Fibroblast of lung (primary cell): ENCODE measurements at regions not wholly inside any gene's neighbourhood (a gene's known extent, or its start where the extent isn't known, plus 50 kb on each side); places are given as distances from the start of the nearest gene placed in this dataset.
A peak's percentile ranks its signal among the peaks of the same experiment; 100 is the strongest.
"Not testable (repeated sequence)": the region's sequence is repeated elsewhere in the genome, so short reads cannot be mapped to it uniquely, and the experiment has no call there.

Experiments
- DNase-seq, 2 donors: peaks; one replicate each; pipeline versions ENCODE4 v3.0.0 to v3.0.0-alpha.2; 2010; ENCODE audit warnings: low read depth in 2 of 2
- H2AFZ ChIP-seq: 2 replicates; pipeline ENCODE4 v1.5.1; 2012; ENCODE audit warnings: low read length, control low read depth, inconsistent platforms
- H3K27ac ChIP-seq: 2 replicates; pipeline ENCODE4 v1.5.1; 2011; ENCODE audit warnings: low read length, control low read depth; ENCODE audit not compliant: insufficient read depth
- H3K27me3 ChIP-seq: 2 replicates; pipeline ENCODE4 v1.5.1; 2011; ENCODE audit warnings: mild to moderate bottlenecking, low read length; ENCODE audit not compliant: control insufficient read depth, insufficient read depth
- H3K36me3 ChIP-seq: 2 replicates; pipeline ENCODE4 v1.5.1; 2011; ENCODE audit warnings: low read length; ENCODE audit not compliant: control insufficient read depth, insufficient read depth
- H3K4me1 ChIP-seq: 2 replicates; pipeline ENCODE4 v1.5.1; 2011; ENCODE audit warnings: low read length; ENCODE audit not compliant: control insufficient read depth, insufficient read depth; ENCODE audit errors: extremely low read depth
- H3K4me2 ChIP-seq: 2 replicates; pipeline ENCODE4 v1.5.1; 2011; ENCODE audit warnings: low read length, control low read depth; ENCODE audit not compliant: insufficient read depth; ENCODE audit errors: extremely low read depth
- H3K4me3 ChIP-seq, 4 experiments: fragments of 200-600 bp in 1 of 4; sonication (generic) in 1 of 4; replicated peaks in 1 of 4; 2 replicates each; pipeline ENCODE4 v1.5.1; 2011 to 2016; ENCODE audit warnings: low read length in 4 of 4, low read depth in 3 of 4, mild to moderate bottlenecking in 3 of 4, control low read depth in 2 of 4, inconsistent platforms in 1 of 4, mixed read lengths in 1 of 4; ENCODE audit not compliant: insufficient read depth in 1 of 4; ENCODE audit errors: control extremely low read depth in 1 of 4
- H3K79me2 ChIP-seq: 2 replicates; pipeline ENCODE4 v1.5.1; 2012; ENCODE audit warnings: mild to moderate bottlenecking, low read length, inconsistent platforms; ENCODE audit not compliant: control insufficient read depth, insufficient read depth
- H3K9ac ChIP-seq: 2 replicates; pipeline ENCODE4 v1.5.1; 2011; ENCODE audit warnings: mild to moderate bottlenecking, low read length, control low read depth; ENCODE audit not compliant: insufficient read depth
- H3K9me3 ChIP-seq: 2 replicates; pipeline ENCODE4 v1.5.1; 2012; ENCODE audit warnings: low read depth, low read length; ENCODE audit not compliant: control insufficient read depth, insufficient read depth
- H4K20me1 ChIP-seq: 2 replicates; pipeline ENCODE4 v1.5.1; 2011; ENCODE audit warnings: low read length; ENCODE audit not compliant: control insufficient read depth, insufficient read depth; ENCODE audit errors: extremely low read depth
- EZH2 ChIP-seq: IDR thresholded peaks from 2 replicates; pipeline ENCODE4 v1.5.1; 2012; ENCODE audit warnings: low read length, control low read depth, mild to moderate bottlenecking; ENCODE audit errors: missing control alignments
- TF ChIP-seq, protein P1 (sequence below), 2 donors: IDR thresholded peaks in 1 of 2; conservative IDR thresholded peaks in 1 of 2; 1 replicate in 1 of 2; 2 replicates in 1 of 2; pipeline ENCODE4 v1.5.1; 2011 to 2012; ENCODE audit warnings: low read length in 2 of 2, control low read depth in 1 of 2, inconsistent platforms in 1 of 2, low read depth in 1 of 2, mild to moderate bottlenecking in 1 of 2

DNA sequence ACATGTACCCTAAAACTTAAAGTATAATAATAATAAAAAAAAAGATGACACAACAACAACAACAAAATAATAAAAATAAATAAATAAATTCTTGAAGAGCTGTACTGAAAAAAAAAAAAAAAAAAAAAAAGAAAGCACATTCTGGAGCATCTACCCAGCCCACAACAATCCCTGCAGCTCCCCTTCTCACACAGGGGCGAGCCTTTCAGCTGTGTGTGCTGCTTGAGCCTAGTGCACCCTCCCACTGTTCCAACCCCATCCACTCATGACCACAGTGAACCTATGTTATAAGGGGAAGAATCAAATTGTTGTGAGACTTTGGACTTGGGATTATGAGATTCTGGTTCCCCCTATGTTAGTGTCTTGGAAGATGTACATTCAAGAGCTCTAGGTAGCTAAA is 161.5 kb upstream of the JADE1 start:
- no peak overlapping the region for H2AFZ ChIP-seq
- no peaks in the 10 kb centered on the region for H3K9me3 ChIP-seq
- H3K4me3 ChIP-seq = no peak overlapping the region
- H3K79me2 ChIP-seq = no peaks in the 10 kb centered on the region
- H3K4me1 ChIP-seq = peaks cover 6% of the 10 kb centered on the region
- DNase-seq = no peak
- no peak overlapping the region for H3K9ac ChIP-seq
- no peak overlapping the region for H3K27ac ChIP-seq
- no peaks in the 10 kb centered on the region for H4K20me1 ChIP-seq
- TF ChIP-seq, protein P1, sequence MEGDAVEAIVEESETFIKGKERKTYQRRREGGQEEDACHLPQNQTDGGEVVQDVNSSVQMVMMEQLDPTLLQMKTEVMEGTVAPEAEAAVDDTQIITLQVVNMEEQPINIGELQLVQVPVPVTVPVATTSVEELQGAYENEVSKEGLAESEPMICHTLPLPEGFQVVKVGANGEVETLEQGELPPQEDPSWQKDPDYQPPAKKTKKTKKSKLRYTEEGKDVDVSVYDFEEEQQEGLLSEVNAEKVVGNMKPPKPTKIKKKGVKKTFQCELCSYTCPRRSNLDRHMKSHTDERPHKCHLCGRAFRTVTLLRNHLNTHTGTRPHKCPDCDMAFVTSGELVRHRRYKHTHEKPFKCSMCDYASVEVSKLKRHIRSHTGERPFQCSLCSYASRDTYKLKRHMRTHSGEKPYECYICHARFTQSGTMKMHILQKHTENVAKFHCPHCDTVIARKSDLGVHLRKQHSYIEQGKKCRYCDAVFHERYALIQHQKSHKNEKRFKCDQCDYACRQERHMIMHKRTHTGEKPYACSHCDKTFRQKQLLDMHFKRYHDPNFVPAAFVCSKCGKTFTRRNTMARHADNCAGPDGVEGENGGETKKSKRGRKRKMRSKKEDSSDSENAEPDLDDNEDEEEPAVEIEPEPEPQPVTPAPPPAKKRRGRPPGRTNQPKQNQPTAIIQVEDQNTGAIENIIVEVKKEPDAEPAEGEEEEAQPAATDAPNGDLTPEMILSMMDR (conservative IDR thresholded peaks at IDR 0.05 in 1 of 2, IDR thresholded peaks at IDR 0.05 in 1 of 2; ENCODE audit: low read depth in 1 of 2, low read length in 2 of 2) = no peak
- no peak for TF ChIP-seq EZH2
- H3K27me3 ChIP-seq = no peaks in the 10 kb centered on the region
- H3K4me2 ChIP-seq = no peak overlapping the region
- H3K36me3 ChIP-seq = no peaks in the 10 kb centered on the region

DNA sequence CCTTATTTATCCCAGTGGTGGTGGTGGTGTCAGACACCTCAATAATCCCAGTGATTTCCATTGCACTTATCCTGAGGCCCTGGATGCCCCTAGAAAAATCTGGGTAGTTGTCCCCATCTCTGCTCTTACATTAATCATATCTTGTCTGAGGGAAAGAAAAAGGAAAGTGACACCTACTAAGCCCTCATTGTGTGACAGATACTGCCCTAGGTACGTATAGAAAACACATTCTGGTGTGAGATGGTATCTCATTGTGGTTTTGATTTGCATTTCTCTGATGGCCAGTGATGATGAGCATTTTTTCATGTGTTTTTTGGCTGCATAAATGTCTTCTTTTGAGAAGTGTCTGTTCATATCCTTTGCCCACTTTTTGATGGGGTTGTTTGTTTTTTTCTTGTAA is 162.6 kb upstream of the JADE1 start:
- H3K9ac ChIP-seq, H3K36me3 ChIP-seq, H3K4me2 ChIP-seq, H3K27ac ChIP-seq, H3K27me3 ChIP-seq, H3K79me2 ChIP-seq, DNase-seq, H2AFZ ChIP-seq, H3K9me3 ChIP-seq, H3K4me1 ChIP-seq, H3K4me3 ChIP-seq, H4K20me1 ChIP-seq: not testable (repeated sequence)

DNA sequence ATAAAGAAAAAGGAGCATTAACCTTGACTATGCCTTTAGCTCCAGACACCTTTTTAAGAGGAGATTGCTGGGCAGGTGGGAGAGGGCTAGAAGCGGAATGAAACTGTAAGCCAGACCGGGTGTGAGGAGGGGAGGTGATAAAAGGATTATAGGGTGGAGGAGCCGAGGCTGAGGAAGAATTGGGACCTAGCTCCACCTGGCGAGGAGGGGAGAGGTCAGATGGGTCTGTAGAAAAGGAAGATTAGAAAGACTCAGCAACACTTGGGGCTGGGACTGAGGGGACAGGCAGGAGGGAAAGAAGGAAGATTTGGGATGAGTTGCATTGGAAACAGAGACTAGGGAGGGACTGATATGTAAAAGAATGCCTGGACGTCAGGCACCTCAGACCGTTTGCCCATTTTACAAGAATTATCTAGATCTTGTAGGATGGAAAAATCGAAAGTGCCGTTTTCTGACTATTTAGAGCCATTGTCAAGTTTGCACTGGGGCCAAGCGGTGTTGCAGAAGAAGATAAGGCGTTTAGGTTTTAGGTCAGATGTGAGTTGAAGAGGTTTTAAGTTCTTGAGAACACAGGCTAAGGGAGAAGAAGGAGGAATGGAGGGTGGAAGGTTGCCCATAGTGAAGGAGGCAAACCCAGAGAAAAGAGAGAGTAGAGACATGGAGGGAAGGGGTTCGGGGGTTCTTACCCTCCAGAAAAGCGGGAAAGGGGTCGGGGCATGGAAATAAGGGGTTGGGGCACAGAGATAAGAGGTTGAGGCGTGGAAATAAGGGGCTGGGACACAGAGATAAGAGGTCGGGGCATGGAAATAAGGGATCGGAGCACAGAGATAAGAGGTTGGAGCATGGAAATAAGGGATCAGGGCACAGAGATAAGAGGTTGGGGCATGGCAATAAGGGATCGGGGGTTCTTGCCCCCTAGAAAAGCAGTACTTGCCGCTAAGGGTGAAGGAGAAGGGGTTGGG is 164.5 kb upstream of the JADE1 start:
- not testable (repeated sequence) for H4K20me1 ChIP-seq

DNA sequence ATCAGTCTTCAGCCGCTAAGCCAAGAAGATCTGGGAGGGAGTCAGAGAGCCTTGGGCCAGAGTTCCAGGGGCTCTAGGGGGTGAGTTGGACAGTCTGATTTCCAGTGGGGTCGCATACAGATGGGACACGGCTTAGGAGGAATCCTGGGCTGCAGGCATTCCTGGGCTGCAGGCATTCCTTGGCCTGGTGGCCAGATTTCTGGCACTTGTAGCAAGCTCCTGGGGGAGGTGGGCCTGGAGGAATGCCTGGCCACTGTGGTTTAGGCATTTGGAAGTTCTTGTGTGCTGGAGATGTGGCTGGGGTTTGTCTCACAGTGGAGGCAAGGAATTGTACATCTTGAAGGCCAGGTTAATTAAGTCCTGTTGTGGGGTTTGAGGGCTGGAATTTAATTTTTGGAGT is 165.4 kb upstream of the JADE1 start:
- not testable (repeated sequence) for H4K20me1 ChIP-seq, H3K4me3 ChIP-seq, H2AFZ ChIP-seq, H3K27me3 ChIP-seq, H3K4me1 ChIP-seq, H3K36me3 ChIP-seq, H3K9ac ChIP-seq, H3K9me3 ChIP-seq, H3K27ac ChIP-seq, H3K4me2 ChIP-seq, H3K79me2 ChIP-seq
- DNase-seq = peak in 1 of 2 donors; percentile 79

More for the DNA sequence above, 164.5 kb upstream of the JADE1 start:
- H2AFZ ChIP-seq, H3K4me3 ChIP-seq, H3K36me3 ChIP-seq, H3K9me3 ChIP-seq, H3K27ac ChIP-seq, H3K27me3 ChIP-seq, H3K9ac ChIP-seq, H3K79me2 ChIP-seq, DNase-seq, H3K4me2 ChIP-seq, H3K4me1 ChIP-seq: not testable (repeated sequence)

- H3K9me3 ChIP-seq, H2AFZ ChIP-seq, H3K27ac ChIP-seq, H3K4me1 ChIP-seq, H3K27me3 ChIP-seq, H3K79me2 ChIP-seq, H3K4me3 ChIP-seq, DNase-seq, H3K36me3 ChIP-seq, H3K4me2 ChIP-seq, H4K20me1 ChIP-seq, H3K9ac ChIP-seq: not testable (repeated sequence)
Observed at GRCh38 chr4:128641566-128641965, 167.9 kb upstream of the JADE1 start.
